Astrocyte (in vitro differentiated cells and primary cell): ENCODE measurements at regions not wholly inside any gene's neighbourhood (a gene's known extent, or its start where the extent isn't known, plus 50 kb on each side); places are given as distances from the start of the nearest gene placed in this dataset.
"Not testable (repeated sequence)": the region's sequence is repeated elsewhere in the genome, so short reads cannot be mapped to it uniquely, and the experiment has no call there.

Experiments used
- DNase-seq: peaks from one replicate; pipeline ENCODE4 v3.0.0-alpha.2; 2010; ENCODE audit warnings: low read depth
- FAIRE-seq: peaks from 2 replicates; lab custom pipeline; 2011; peaks lifted over from hg19 to GRCh38; lab: Jason Lieb, UNC
- H2AFZ ChIP-seq: 2 replicates; pipeline ENCODE4 v1.6.0; 2012; ENCODE audit warnings: low read depth, low read length, inconsistent platforms
- H3K27ac ChIP-seq: 2 replicates; pipeline ENCODE4 v1.5.1; 2011; ENCODE audit warnings: low read depth, low read length, inconsistent platforms
- H3K27me3 ChIP-seq: 2 replicates; pipeline ENCODE4 v1.6.0; 2011; ENCODE audit warnings: low read length, inconsistent platforms; ENCODE audit not compliant: insufficient read depth
- H3K36me3 ChIP-seq: 2 replicates; pipeline ENCODE4 v1.5.1; 2011; ENCODE audit warnings: low read length, inconsistent platforms; ENCODE audit not compliant: insufficient read depth
- H3K4me1 ChIP-seq: 2 replicates; pipeline ENCODE4 v1.5.1; 2011; ENCODE audit warnings: low read length, inconsistent platforms; ENCODE audit not compliant: insufficient read depth
- H3K4me2 ChIP-seq: 2 replicates; pipeline ENCODE4 v1.6.0; 2012; ENCODE audit warnings: low read length, inconsistent platforms
- H3K4me3 ChIP-seq: 2 replicates; pipeline ENCODE4 v1.5.1; 2011; ENCODE audit warnings: low read depth, mild to moderate bottlenecking, low read length, inconsistent platforms; ENCODE audit not compliant: insufficient read depth
- H3K79me2 ChIP-seq: 2 replicates; pipeline ENCODE4 v1.6.0; 2012; ENCODE audit warnings: mild to moderate bottlenecking, low read length, inconsistent platforms; ENCODE audit not compliant: insufficient read depth
- H3K9ac ChIP-seq: 2 replicates; pipeline ENCODE4 v1.6.0; 2012; ENCODE audit warnings: mild to moderate bottlenecking, low read length, inconsistent platforms
- H3K9me3 ChIP-seq: 2 replicates; pipeline ENCODE4 v1.5.1; 2012; ENCODE audit warnings: low read depth, mild to moderate bottlenecking, low read length, inconsistent platforms; ENCODE audit not compliant: insufficient read depth
- H4K20me1 ChIP-seq: 2 replicates; pipeline ENCODE4 v1.6.0; 2012; ENCODE audit warnings: low read length, inconsistent platforms; ENCODE audit not compliant: insufficient read depth
- H3K27ac Mint-ChIP-seq: one replicate; pipeline ENCODE4 v1.8.0; 2021; ENCODE audit warnings: mild to moderate bottlenecking, mixed read lengths; ENCODE audit not compliant: unreplicated experiment
- H3K27me3 Mint-ChIP-seq: one replicate; pipeline ENCODE4 v1.8.0; 2021; ENCODE audit warnings: low read depth, mixed read lengths; ENCODE audit not compliant: unreplicated experiment
- H3K36me3 Mint-ChIP-seq: one replicate; pipeline ENCODE4 v1.8.0; 2021; ENCODE audit warnings: low read depth, mixed read lengths; ENCODE audit not compliant: unreplicated experiment
- H3K4me1 Mint-ChIP-seq: one replicate; pipeline ENCODE4 v1.8.0; 2021; ENCODE audit warnings: low read depth, mixed read lengths; ENCODE audit not compliant: unreplicated experiment
- H3K4me3 Mint-ChIP-seq: one replicate; pipeline ENCODE4 v1.8.0; 2021; ENCODE audit warnings: mild to moderate bottlenecking, moderate library complexity, mixed read lengths; ENCODE audit not compliant: unreplicated experiment
- H3K9me3 Mint-ChIP-seq: one replicate; pipeline ENCODE4 v1.8.0; 2021; ENCODE audit warnings: mild to moderate bottlenecking, mixed read lengths; ENCODE audit not compliant: unreplicated experiment
- EZH2 ChIP-seq: IDR thresholded peaks from 2 replicates; pipeline ENCODE4 v1.6.1; 2012; ENCODE audit warnings: mild to moderate bottlenecking, low read length, inconsistent platforms; ENCODE audit not compliant: insufficient read depth
- TF ChIP-seq, protein P1 (sequence below): IDR thresholded peaks from 2 replicates; pipeline ENCODE4 v1.5.1; 2011; ENCODE audit warnings: low read depth, mild to moderate bottlenecking, inconsistent platforms, low read length, moderate library complexity; ENCODE audit not compliant: insufficient read depth

GRCh38 chr5:74482523-74482922, 158.0 kb downstream of the ENC1 start:
- Histone ChIP-seq H3K27me3 (no peaks in the 10 kb centered on the region), H4K20me1 (no peaks in the 10 kb centered on the region), H3K4me2 (no peak overlapping the region), H3K36me3 (no peaks in the 10 kb centered on the region), H3K79me2 (no peaks in the 10 kb centered on the region), H3K9me3 (no peaks in the 10 kb centered on the region), H3K4me3 (no peak overlapping the region), H2AFZ (no peak overlapping the region), H3K9ac (no peak overlapping the region), H3K27ac (no peak overlapping the region), H3K4me1 (no peaks in the 10 kb centered on the region)
- H3K27me3 Mint-ChIP-seq, result peaks cover 8% of the 10 kb centered on the region
- TF ChIP-seq, protein P1, sequence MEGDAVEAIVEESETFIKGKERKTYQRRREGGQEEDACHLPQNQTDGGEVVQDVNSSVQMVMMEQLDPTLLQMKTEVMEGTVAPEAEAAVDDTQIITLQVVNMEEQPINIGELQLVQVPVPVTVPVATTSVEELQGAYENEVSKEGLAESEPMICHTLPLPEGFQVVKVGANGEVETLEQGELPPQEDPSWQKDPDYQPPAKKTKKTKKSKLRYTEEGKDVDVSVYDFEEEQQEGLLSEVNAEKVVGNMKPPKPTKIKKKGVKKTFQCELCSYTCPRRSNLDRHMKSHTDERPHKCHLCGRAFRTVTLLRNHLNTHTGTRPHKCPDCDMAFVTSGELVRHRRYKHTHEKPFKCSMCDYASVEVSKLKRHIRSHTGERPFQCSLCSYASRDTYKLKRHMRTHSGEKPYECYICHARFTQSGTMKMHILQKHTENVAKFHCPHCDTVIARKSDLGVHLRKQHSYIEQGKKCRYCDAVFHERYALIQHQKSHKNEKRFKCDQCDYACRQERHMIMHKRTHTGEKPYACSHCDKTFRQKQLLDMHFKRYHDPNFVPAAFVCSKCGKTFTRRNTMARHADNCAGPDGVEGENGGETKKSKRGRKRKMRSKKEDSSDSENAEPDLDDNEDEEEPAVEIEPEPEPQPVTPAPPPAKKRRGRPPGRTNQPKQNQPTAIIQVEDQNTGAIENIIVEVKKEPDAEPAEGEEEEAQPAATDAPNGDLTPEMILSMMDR, result no peak
- no peak for TF ChIP-seq EZH2
- H3K36me3 Mint-ChIP-seq, result no peaks in the 10 kb centered on the region
- H3K9me3 Mint-ChIP-seq, result peaks cover 3% of the 10 kb centered on the region
- FAIRE-seq, result no peak
- H3K27ac Mint-ChIP-seq, result no peak overlapping the region
- peaks cover 6% of the 10 kb centered on the region for H3K4me1 Mint-ChIP-seq
- DNase-seq, result no peak
- H3K4me3 Mint-ChIP-seq, result no peak overlapping the region

DNA sequence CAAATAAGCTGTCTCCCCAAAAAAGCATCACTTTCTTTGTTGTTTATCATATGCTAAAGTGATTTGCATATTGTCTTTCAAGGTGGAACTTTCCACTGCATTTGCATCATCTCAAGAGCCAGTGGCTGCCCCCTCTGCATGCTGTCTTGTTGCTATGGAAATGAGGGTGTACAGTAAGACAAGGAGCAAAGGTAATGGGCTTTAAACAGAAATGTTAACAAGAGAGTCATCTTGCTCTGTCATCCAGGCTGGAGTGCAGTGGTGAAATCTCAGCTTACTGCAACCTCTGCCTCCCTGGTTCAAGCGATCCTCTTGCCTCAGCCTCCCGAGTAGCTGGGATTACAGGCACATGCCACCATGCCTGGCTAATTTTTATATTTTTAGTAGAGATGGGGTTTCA, 159.2 kb downstream of the ENC1 start:
- H3K9ac ChIP-seq, H3K27me3 ChIP-seq, H3K4me2 ChIP-seq, FAIRE-seq, H2AFZ ChIP-seq, H3K79me2 ChIP-seq, H3K4me3 Mint-ChIP-seq, H3K27me3 Mint-ChIP-seq, H3K9me3 Mint-ChIP-seq, H3K4me1 ChIP-seq, H3K36me3 Mint-ChIP-seq, H3K4me1 Mint-ChIP-seq, DNase-seq, H3K36me3 ChIP-seq, H3K9me3 ChIP-seq, H3K27ac ChIP-seq, H4K20me1 ChIP-seq, H3K27ac Mint-ChIP-seq, H3K4me3 ChIP-seq: not testable (repeated sequence)

- Mint-ChIP-seq H3K27ac (no peak overlapping the region), H3K27me3 (peaks cover 11% of the 10 kb centered on the region), H3K36me3 (no peaks in the 10 kb centered on the region), H3K9me3 (peaks cover 3% of the 10 kb centered on the region), H3K4me1 (peaks cover 10% of the 10 kb centered on the region), H3K4me3 (no peak overlapping the region)
- H3K36me3 ChIP-seq, result no peaks in the 10 kb centered on the region
- no peaks in the 10 kb centered on the region for H3K9me3 ChIP-seq
- TF ChIP-seq, protein P1, result no peak
- no peak for TF ChIP-seq EZH2
- H3K9ac ChIP-seq, result no peak overlapping the region
- H4K20me1 ChIP-seq, result no peaks in the 10 kb centered on the region
- no peak overlapping the region for H3K4me3 ChIP-seq
- H3K79me2 ChIP-seq, result no peaks in the 10 kb centered on the region
- FAIRE-seq (no peak), DNase-seq (no peak)
- peaks cover 2% of the 10 kb centered on the region for H3K27me3 ChIP-seq
- no peak overlapping the region for H2AFZ ChIP-seq
- no peak overlapping the region for H3K4me2 ChIP-seq
- no peaks in the 10 kb centered on the region for H3K4me1 ChIP-seq
- H3K27ac ChIP-seq, result no peak overlapping the region
These were observed 160.3 kb downstream of the ENC1 start for GRCh38 chr5:74480201-74480600.
